Gastroesophageal sphincter (tissue), 3 donors: ENCODE measurements at regions not wholly inside any gene's neighbourhood (a gene's known extent, or its start where the extent isn't known, plus 50 kb on each side); places are given as distances from the start of the nearest gene placed in this dataset.

Experiments
- CTCF ChIP-seq, 4 experiments: fragments of 200-600 bp in 2 of 4; fragments of 450-650 bp in 2 of 4; sonication (generic) in 1 of 4; IDR thresholded peaks; one replicate each; pipeline ENCODE4 v1.5.1; 2017 to 2019; ENCODE audit warnings: antibody characterized with exemption in 4 of 4, mild to moderate bottlenecking in 2 of 4, moderate library complexity in 2 of 4
- POLR2A ChIP-seq, 2 donors: fragments of 450-650 bp; IDR thresholded peaks; one replicate each; pipeline ENCODE4 v1.6.1; 2017; ENCODE audit warnings: antibody characterized with exemption in 2 of 2, mild to moderate bottlenecking in 2 of 2, moderate library complexity in 1 of 2

GRCh38 chr3:73143821-73144237, 82.4 kb downstream of the EBLN2 start:
- TF ChIP-seq POLR2A (IDR thresholded peaks at IDR 0.05) (no peak), CTCF (IDR thresholded peaks at IDR 0.05) (no peak)
